ENCODE measurements at regions not wholly inside any gene's neighbourhood (a gene's known extent, or its start where the extent isn't known, plus 50 kb on each side); places are given as distances from the start of the nearest gene placed in this dataset.

DNA sequence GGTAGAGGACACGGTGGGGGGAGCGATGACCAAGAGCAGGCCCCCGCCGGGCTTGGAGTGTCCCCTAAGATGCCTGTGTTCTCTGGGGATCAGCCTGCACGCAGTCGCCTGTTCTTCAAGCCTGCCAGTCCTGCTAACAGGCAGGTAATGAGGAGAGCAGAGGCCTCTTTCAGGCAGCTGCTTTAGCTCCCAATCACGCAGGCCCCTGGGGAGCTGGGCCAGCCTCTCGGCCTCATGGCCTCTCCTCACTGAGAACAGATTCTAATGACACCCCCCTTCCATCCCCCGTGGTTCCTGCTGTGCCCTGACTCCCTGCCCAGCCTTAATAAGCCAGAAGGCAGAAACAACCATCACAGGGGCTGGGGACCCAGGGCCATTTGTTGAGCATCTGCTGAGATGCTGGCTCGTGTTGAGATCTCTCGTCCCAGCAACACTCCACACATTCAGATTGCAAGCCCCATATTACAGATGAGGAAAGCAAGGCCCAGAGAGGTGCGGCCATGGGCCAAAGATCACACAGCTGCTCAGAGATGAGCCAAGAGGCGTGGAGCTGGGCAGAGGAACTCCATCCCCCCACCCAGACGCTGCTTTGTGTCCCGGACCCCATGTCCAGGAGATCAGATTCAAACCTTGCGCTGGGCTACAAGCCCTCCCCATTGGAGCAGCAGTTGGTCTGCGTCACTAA is 71.6 kb upstream of the CASZ1 start:
- peaks cover 3% of the 10 kb centered on the region; the same call in 1 of the 2 replicates for H3K4me1 ChIP-seq (ENCODE audit: low read length)
- H3K27ac ChIP-seq (ENCODE audit: low read length): no peak overlapping the region
- H2AFZ ChIP-seq (ENCODE audit: low read depth, low read length): no peak overlapping the region; the same call in 1 of the 2 replicates
- no peak overlapping the region for H3K9ac ChIP-seq (ENCODE audit: low read length)
- no peak for TF ChIP-seq CTCF (IDR thresholded peaks at IDR 0.05; ENCODE audit: low read depth, low read length)
- TF ChIP-seq EZH2phosphoT487 (IDR thresholded peaks at IDR 0.05; ENCODE audit: low read depth): no peak
- H3K4me3 ChIP-seq (ENCODE audit: low read length): no peak overlapping the region
- no peaks in the 10 kb centered on the region for H3K36me3 ChIP-seq (replicated peaks; ENCODE audit: low read depth, low read length)
- no peaks in the 10 kb centered on the region for H4K20me1 ChIP-seq (ENCODE audit: insufficient read depth, low read length)
- H3K79me2 ChIP-seq (ENCODE audit: low read length): no peaks in the 10 kb centered on the region
- peaks cover 43% of the 10 kb centered on the region for H3K27me3 ChIP-seq (ENCODE audit: low read depth, low read length)
- no peaks in the 10 kb centered on the region for H3K9me3 ChIP-seq (ENCODE audit: insufficient read depth, low read length)
- 0 out of 2 replicates have a peak overlapping the region, but pooled peaks have one; percentile 89 for H3K4me2 ChIP-seq (ENCODE audit: low read length)

GRCh38 chr1:10868599-10868965 is 72.1 kb upstream of the CASZ1 start:
- Histone ChIP-seq H3K79me2 (ENCODE audit: low read length) (no peaks in the 10 kb centered on the region), H3K4me1 (ENCODE audit: low read length) (peaks cover 3% of the 10 kb centered on the region; the same call in 1 of the 2 replicates), H3K27ac (ENCODE audit: low read length) (no peak overlapping the region), H3K4me2 (ENCODE audit: low read length) (no peak overlapping the region), H3K9me3 (ENCODE audit: insufficient read depth, low read length) (no peaks in the 10 kb centered on the region), H3K9ac (ENCODE audit: low read length) (no peak overlapping the region), H3K4me3 (ENCODE audit: low read length) (no peak overlapping the region), H3K27me3 (ENCODE audit: low read depth, low read length) (peaks cover 38% of the 10 kb centered on the region), H4K20me1 (ENCODE audit: insufficient read depth, low read length) (no peaks in the 10 kb centered on the region), H3K36me3 (replicated peaks; ENCODE audit: low read depth, low read length) (no peaks in the 10 kb centered on the region), H2AFZ (ENCODE audit: low read depth, low read length) (no peak overlapping the region)
- TF ChIP-seq CTCF (IDR thresholded peaks at IDR 0.05; ENCODE audit: low read depth, low read length): no peak
- no peak for TF ChIP-seq EZH2phosphoT487 (IDR thresholded peaks at IDR 0.05; ENCODE audit: low read depth)

DNA sequence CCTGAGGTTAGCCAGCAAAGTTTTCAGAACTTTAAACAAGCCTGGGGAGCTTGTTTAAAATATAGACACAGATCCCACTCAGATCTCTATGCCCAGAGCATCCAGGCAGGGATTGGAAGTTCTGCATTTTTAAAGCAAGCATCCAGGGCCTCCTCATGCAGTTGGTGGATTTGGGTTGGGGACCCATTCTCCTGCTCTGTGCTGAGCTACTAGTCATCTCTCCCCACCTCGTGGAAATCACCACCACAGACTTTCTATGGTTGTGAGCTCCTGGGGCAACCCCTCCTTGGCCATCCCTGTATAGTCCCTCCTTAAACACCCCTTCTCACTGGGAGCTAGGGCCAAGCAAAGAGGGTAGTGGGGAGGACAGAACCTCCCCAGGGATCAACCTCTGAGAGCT is 73.5 kb upstream of the CASZ1 start:
- H3K9ac ChIP-seq (ENCODE audit: low read length): no peak overlapping the region
- no peak overlapping the region for H2AFZ ChIP-seq (ENCODE audit: low read depth, low read length)
- no peak overlapping the region for H3K4me2 ChIP-seq (ENCODE audit: low read length)
- no peaks in the 10 kb centered on the region for H3K36me3 ChIP-seq (replicated peaks; ENCODE audit: low read depth, low read length)
- TF ChIP-seq CTCF (IDR thresholded peaks at IDR 0.05; ENCODE audit: low read depth, low read length) (no peak), EZH2phosphoT487 (IDR thresholded peaks at IDR 0.05; ENCODE audit: low read depth) (no peak)
- H3K27me3 ChIP-seq (ENCODE audit: low read depth, low read length): peaks cover 38% of the 10 kb centered on the region
- no peak overlapping the region for H3K4me3 ChIP-seq (ENCODE audit: low read length)
- peaks cover 3% of the 10 kb centered on the region; the same call in 1 of the 2 replicates for H3K4me1 ChIP-seq (ENCODE audit: low read length)
- no peak overlapping the region for H3K27ac ChIP-seq (ENCODE audit: low read length)
- no peaks in the 10 kb centered on the region for H3K9me3 ChIP-seq (ENCODE audit: insufficient read depth, low read length)
- no peaks in the 10 kb centered on the region for H4K20me1 ChIP-seq (ENCODE audit: insufficient read depth, low read length)
- no peaks in the 10 kb centered on the region for H3K79me2 ChIP-seq (ENCODE audit: low read length)

DNA sequence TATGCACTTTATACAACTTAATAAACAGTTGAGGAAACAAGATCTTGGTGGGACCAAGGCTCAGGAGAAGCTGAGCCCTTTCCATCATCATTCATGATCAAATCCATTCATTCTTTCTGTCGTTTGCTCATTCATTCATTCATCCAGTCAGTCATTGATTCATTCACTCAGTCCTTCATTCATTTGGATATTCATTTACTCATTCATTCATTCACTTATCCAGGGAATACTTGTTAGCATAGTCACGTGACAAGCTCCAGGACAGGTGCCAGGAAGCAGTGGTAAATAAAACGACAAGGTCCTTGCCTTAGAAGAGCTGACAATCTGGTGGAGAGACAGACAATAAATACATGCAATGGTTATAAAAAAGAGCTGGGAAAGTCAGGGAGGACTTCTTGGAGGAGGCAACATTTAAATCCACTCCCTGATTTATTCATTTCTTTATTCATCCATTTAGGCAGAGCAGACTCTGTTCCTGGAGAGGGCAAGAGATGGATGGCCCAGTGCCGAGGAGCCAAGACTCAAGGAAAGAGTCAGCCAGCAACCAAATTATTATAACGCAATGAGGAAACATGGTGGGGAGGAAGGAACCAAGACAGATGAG is 74.1 kb upstream of the CASZ1 start:
- no peaks in the 10 kb centered on the region for H3K79me2 ChIP-seq (ENCODE audit: low read length)
- peaks cover 33% of the 10 kb centered on the region for H3K27me3 ChIP-seq (ENCODE audit: low read depth, low read length)
- no peaks in the 10 kb centered on the region for H4K20me1 ChIP-seq (ENCODE audit: insufficient read depth, low read length)
- no peaks in the 10 kb centered on the region for H3K9me3 ChIP-seq (ENCODE audit: insufficient read depth, low read length)
- peaks cover 3% of the 10 kb centered on the region; the same call in 1 of the 2 replicates for H3K4me1 ChIP-seq (ENCODE audit: low read length)
- no peak overlapping the region for H3K9ac ChIP-seq (ENCODE audit: low read length)
- H2AFZ ChIP-seq (ENCODE audit: low read depth, low read length): no peak overlapping the region
- H3K4me3 ChIP-seq (ENCODE audit: low read length): no peak overlapping the region
- TF ChIP-seq EZH2phosphoT487 (IDR thresholded peaks at IDR 0.05; ENCODE audit: low read depth): no peak
- TF ChIP-seq CTCF (IDR thresholded peaks at IDR 0.05; ENCODE audit: low read depth, low read length): no peak
- H3K36me3 ChIP-seq (replicated peaks; ENCODE audit: low read depth, low read length): no peaks in the 10 kb centered on the region
- H3K4me2 ChIP-seq (ENCODE audit: low read length): no peak overlapping the region
- H3K27ac ChIP-seq (ENCODE audit: low read length): no peak overlapping the region
